ENCODE measurements at regions not wholly inside any gene's neighbourhood (a gene's known extent, or its start where the extent isn't known, plus 50 kb on each side); places are given as distances from the start of the nearest gene placed in this dataset.

- TF ChIP-seq BCL11A (tag by site-specific recombination; IDR thresholded peaks at IDR 0.05; ENCODE audit: low read depth) = no peak
- TF ChIP-seq CTCF (tag by site-specific recombination; IDR thresholded peaks at IDR 0.05) = no peak
- no peak for TF ChIP-seq ZNF398 (tag by site-specific recombination; IDR thresholded peaks at IDR 0.05)
- TF ChIP-seq HIC1 (tag by site-specific recombination; IDR thresholded peaks at IDR 0.05) = no peak
- no peak for TF ChIP-seq ZNF645 (tag by site-specific recombination; IDR thresholded peaks at IDR 0.05)
- no peak for TF ChIP-seq ZNF555 (tag by site-specific recombination; conservative IDR thresholded peaks at IDR 0.05)
- TF ChIP-seq REPIN1 (tag by site-specific recombination; IDR thresholded peaks at IDR 0.05; ENCODE audit: low read depth) = no peak
- no peak for TF ChIP-seq ZBTB8A (tag by site-specific recombination; IDR thresholded peaks at IDR 0.05)
- no peak for TF ChIP-seq ZNF777 (tag by site-specific recombination; IDR thresholded peaks at IDR 0.05; ENCODE audit: borderline replicate concordance)
- no peak for TF ChIP-seq ZBTB26 (tag by site-specific recombination; optimal IDR thresholded peaks at IDR 0.05)
- TF ChIP-seq PBX3 (CRISPR knock-in tag; IDR thresholded peaks at IDR 0.05) = no peak
- TF ChIP-seq RBAK (tag by site-specific recombination; IDR thresholded peaks at IDR 0.05) = no peak
Measured at GRCh38 chr6:16048221-16048620, 80.7 kb upstream of the MYLIP start.
